NCI-H146 treated with DMSO at 0.1 percent for 48 hours (cell line): ENCODE measurements at regions not wholly inside any gene's neighbourhood (a gene's known extent, or its start where the extent isn't known, plus 50 kb on each side); places are given as distances from the start of the nearest gene placed in this dataset.
"Not testable (repeated sequence)": the region's sequence is repeated elsewhere in the genome, so short reads cannot be mapped to it uniquely, and the experiment has no call there.

Experiments used
- DNase-seq: peaks from one replicate; lab custom pipeline; 2025; ENCODE audit not compliant: unreplicated experiment; lab: John Stamatoyannopoulos, UW

- DNase-seq = no peak
These were observed 73.8 kb upstream of the MORC3 start for GRCh38 chr21:36246080-36246631.

- no peak for DNase-seq
These were observed 72.5 kb upstream of the MORC3 start for GRCh38 chr21:36247316-36248010.

- no peak for DNase-seq
These were observed 70.2 kb upstream of the MORC3 start for GRCh38 chr21:36249576-36250422.

DNA sequence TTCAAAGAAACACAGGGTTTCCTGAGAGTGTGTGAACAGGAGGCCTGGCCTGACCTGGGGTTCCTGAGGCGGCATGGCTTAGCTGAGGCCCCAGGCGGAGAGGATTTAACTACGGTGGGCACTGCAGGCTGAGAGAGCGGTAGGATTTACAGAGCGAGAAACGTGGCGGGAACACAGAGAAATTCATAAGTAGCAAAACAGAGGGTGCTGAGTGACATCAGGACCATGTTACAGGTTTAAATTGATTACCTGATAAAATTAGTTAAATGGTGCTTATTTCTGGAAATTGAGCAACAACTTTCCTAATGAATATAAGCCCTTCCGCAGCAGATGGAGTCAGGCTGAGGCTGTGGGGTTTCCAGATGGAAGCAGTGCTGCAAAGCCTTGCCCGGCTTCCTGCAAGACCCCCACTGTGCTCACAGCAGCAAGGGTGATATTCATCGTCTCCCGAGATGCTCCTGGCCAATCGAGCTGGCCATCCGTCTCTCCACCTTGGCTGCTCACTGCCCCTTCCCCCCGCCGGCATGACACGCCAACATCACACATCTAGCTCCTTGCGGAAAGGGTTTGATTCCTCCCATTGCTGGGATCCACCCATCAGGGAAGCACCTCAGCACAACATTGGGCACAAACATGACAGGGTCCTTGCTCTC lies 69.4 kb upstream of the MORC3 start:
- no peak for DNase-seq

DNA sequence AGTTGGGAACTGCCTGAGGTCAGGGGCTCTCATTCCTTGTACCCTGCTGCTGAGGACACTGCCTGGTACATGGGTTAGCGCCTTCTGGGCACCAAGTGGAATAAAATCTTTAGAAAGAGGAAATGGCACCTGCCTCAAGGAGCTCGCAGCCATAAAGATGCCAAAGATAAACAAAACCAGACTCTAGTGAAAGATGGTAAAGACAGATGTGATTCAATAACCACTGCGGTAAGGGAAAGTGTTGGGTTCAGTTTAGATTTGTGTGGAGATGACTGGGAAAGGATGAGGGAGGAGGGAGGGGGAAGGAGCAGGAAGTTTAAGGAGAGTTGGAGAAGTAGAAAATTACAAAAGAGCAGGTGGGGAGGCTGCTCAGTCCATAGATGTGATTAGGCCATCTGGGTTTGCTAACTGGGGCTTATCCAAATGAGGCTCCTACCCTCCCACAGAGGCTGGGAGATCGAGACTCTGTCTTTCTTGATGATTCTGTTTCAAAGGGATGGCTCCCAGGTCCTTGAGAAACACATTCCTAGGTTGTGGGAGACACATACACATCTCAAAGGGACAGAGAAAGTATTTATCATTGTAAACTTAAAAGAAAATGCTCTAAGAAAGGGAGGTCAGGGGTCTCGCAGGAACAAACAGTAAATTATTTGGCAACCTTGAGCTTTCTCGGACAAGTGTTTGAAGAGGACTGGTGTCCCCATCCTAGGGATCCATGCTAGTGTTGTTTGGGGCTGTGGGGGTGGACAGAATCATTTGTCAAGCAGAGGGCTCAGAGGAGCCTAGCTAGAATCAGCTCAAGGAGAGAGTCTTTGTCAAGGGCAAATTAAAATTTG lies 65.7 kb upstream of the MORC3 start:
- DNase-seq = no peak

- no peak for DNase-seq
These were observed 64.3 kb upstream of the MORC3 start for GRCh38 chr21:36255663-36256062.

DNA sequence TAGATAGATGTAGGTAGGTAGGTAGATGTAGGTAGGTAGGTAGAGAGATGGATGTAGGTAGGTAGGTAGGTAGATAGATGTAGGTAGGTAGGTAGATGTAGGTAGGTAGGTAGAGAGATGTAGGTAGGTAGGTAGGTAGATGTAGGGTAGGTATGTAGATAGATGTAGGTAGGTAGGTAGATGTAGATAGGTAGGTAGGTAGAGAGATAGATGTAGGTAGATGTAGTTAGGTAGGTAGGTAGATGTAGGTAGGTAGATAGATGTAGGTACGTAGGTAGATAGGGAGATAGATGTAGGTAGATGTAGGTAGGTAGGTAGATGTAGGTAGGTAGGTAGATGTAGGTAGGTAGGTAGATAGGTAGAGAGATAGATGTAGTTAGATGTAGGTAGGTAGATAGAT lies 62.3 kb upstream of the MORC3 start:
- no peak for DNase-seq

DNA sequence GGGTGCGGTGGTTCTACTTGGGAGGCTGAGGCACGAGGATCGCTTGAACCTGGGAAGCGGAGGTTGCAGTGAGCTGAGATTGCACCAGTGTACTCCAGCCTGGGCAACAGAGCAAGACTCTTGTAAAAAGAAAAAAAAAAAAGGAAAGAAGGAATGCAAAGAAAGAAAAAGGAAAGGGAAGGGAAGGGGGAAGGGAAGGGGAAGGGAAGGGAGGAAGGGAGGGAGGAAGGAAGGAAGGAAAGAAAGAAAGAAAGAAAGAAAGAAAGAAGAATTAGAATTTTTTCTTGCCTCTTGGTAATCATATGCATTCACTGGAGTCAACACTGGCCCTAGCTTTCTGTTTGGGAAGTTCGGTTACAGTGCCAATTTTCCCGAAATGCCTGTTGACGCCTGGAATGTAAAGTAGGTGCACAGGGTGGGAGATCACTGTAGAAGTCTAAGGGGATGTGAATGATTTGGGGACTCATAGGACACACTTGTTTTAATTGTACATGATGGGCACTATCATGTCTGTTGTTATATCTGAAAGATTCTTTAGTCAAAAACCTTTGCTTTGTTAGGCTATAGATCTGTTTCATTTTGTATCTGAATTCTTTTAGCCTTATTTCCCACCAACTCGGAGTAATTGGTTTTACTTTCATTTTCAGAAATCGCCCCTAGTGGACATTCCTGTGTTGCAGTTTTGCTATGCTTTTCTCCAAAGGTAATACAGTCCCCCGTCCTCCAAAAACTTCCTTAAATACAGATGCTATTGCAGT lies 59.8 kb upstream of the MORC3 start:
- peak; percentile 0 for DNase-seq

- no peak for DNase-seq
These were observed 59.2 kb upstream of the MORC3 start for GRCh38 chr21:36260802-36261201.

DNA sequence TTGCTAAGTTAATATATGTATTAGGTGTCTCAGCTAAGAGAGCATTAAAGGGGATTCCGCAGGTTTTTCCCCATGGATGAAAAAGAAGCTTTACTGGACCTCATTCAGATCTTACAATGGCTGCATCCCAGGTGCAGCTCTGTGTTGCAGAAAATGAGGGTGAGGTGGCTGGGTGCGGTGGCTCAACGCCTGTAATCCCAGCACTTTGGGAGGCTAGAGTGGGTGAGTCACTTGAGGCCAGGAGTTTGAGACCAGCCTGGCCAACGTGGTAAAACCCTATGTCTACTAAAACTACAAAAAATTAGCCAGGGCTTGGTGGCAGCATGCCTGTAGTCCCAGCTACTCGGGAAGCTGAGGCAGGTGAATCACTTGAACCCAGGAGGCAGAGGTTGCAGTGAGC lies 58.5 kb upstream of the MORC3 start:
- no peak for DNase-seq

DNA sequence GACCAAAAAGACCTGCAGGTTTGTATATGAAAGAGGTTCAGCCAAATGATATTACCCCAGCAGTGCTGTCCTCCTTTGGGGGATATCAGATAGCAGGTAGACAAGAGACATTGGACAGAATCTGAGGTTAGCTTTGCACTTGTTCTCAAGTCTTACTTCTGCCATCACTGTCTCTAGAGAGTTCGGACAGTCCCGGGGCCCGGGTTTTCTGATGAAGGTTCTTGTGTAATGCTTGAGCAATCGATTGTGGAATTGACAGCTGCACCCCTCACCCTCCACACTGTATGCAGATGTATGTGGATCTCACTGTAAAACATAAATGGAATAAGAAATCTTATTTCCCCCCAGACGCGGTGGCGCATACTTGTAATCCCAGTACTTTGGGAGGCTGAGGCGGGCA lies 56.2 kb upstream of the MORC3 start:
- DNase-seq = no peak

- no peak for DNase-seq
These were observed 54.6 kb upstream of the MORC3 start for GRCh38 chr21:36265431-36265830.

DNA sequence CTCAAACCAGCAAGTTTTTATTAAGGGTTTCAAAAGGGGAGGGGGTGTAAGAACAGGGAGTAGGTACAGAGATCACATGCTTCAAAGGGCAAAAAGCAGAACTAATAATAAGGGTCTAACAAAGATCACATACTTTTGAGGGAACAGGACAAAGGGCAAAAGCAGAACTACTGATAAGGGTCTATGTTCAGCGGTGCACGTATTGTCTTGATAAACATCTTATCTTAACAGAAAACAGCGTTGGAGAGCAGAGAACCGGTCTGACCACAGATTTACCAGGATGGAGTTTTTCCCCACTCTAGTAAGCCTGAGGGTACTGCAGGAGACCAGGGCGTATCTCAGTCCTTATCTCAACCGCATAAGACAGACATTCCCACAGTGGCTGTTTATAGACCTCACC lies 52.2 kb upstream of the MORC3 start:
- not testable (repeated sequence) for DNase-seq

DNA sequence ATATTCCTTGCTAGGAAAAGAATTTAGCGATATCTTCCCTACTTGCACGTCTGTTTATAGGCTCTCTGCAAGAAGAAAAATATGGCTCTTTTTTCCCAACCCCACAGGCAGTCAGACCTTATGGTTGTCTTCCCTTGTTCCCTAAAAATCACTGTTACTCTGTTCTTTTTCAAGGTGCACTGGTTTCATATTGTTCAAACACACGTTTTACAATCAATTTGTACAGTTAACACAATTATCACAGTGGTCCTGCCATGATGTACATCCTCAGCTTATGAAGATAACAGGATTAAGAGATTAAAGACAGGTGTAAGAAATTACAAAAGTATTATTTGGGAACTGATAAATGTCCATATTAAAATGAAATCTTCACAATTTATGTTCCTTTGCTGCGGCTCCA lies 51.7 kb upstream of the MORC3 start:
- not testable (repeated sequence) for DNase-seq
